ENCODE measurements at regions not wholly inside any gene's neighbourhood (a gene's known extent, or its start where the extent isn't known, plus 50 kb on each side); places are given as distances from the start of the nearest gene placed in this dataset.
A peak's percentile ranks its signal among the peaks of the same experiment; 100 is the strongest.

DNA sequence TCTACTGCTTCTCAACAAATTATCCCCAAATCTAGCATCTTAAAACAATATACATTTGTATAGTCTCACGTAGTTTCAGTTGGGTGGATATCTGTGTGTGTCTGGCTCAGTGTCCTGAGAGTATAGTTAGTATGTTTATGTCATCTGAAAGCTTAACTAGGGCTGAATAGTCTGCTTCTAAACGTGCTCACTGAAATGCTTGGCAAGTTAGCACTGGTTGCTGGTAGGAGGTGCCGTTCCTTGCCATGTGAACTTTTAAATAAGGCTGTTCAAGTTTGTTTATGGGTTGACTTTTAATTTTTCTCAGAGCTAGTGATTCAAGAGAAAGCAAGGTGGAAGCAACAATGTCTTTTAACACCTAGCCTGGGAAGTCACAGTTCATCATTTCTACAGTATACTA lies 1673.6 kb downstream of the PCDH7 start:
- no peak for DNase-seq (ENCODE audit: low spot score)

DNA sequence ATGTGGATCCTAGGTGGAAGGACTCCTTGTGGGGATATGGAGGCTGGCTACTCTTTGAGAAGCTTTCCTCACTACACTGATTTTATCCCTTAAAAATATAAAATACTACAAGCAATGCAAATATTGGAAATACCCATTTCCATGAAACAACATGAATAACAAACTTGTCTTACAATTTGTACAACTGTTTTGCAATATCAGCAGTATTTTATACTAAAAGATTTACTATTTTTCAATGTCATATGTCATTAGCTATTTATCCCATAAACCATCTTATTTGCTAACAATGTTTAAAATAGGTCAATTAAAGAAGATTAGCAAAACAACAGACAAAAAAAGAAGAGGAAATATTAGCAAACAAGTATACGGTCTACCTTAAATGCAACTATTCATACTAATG lies 1674.1 kb downstream of the PCDH7 start:
- DNase-seq (ENCODE audit: low spot score), result no peak

GRCh38 chr4:32396507-32397070 lies 1676.4 kb downstream of the PCDH7 start:
- DNase-seq (ENCODE audit: low spot score), result no peak

GRCh38 chr4:32400870-32401269 lies 1680.7 kb downstream of the PCDH7 start:
- DNase-seq (ENCODE audit: low spot score), result no peak

DNA sequence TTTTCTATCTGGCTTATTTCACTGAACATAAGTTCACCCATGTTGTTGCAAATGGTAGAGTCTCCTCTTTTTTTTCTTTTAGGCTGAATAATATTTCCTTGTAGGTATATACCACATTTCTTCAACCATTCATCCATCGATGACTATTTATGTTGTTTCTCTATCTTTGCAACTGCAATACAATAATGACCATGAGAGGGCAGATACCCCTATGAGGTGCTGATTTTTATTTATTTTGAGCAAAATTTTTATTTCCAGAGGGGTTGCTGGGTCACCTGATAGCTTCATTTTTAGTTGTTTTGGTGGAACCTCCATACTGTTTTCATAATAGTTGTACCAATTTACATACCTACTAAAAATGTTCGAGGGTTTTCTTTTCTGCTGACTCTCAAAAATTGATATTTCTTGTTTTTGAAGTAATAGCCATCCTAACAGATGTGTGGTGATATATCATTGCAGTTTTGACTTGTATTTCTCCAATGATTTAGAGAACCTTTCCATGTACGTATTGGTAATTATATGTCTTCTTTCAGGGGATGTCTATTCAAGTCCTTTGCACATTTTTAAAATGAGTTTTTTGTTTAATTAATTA lies 1697.0 kb downstream of the PCDH7 start:
- no peak for DNase-seq (ENCODE audit: low spot score)

GRCh38 chr4:32423267-32423666 lies 1703.1 kb downstream of the PCDH7 start:
- DNase-seq (ENCODE audit: low spot score), result no peak

- no peak for DNase-seq (ENCODE audit: low spot score)
Measured at GRCh38 chr4:32425243-32425642, 1705.1 kb downstream of the PCDH7 start.

DNA sequence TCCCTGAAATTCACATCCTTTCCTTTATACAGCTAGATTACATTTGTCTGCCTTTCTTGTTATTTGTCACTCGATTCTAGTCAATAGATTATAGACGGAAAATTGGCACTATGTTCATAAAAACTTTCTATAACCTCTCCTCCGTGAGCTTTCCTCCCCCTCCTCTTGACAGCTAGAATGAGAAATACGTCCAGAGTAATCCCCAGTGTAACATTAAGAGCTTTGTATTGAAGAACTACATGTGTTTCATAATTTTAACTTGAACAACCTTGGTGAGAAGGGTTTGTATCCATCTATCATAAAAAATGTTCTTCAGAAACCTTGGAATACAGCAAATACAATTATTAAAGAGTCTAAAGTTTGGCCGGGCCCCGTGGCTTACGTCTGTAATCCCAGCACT lies 1707.4 kb downstream of the PCDH7 start:
- DNase-seq (ENCODE audit: low spot score), result no peak

DNA sequence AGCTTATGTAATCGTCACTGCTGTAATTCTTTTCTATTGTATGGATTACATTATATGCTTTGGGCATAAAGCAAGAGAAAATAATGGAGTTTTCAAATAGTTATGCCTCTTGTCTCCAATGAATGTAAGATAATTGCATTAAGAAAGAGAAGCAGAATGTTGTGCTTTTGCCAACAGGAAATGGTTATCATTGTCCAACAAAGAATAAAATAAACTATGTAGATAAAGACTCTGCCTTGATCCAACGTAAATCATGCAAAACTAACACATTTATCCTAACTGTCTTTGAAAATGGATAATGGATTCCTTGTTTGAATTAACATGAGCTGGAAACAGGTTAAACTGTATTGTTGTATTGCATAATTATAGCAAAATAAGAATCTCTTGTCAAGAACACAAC lies 1709.0 kb downstream of the PCDH7 start:
- DNase-seq (ENCODE audit: low spot score), result no peak

GRCh38 chr4:32435308-32435707 lies 1715.1 kb downstream of the PCDH7 start:
- DNase-seq (ENCODE audit: low spot score), result no peak

GRCh38 chr4:32436816-32437215 lies 1716.6 kb downstream of the PCDH7 start:
- DNase-seq (ENCODE audit: low spot score), result no peak

DNA sequence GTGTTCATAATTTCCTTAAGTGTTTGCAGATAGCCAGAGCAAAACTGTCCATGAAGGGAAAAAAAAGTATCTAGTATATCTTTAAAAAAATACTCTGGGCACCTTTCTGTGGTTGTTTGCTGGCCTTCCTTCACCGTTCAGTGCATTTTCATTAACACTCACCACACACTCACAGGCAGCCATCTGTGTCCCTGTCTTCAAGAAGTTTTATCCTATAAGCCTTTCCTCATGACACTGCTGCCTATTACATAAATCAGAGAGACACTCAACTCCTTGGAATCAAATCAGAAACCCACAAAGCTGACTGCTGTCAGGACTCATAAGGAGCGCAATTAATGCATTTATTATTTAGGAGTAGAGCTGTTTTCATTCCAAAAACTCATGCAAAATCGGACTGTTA lies 1720.2 kb downstream of the PCDH7 start:
- no peak for DNase-seq (ENCODE audit: low spot score)

- DNase-seq (ENCODE audit: low spot score), result no peak
Measured at GRCh38 chr4:32454482-32454881, 1734.3 kb downstream of the PCDH7 start.

DNA sequence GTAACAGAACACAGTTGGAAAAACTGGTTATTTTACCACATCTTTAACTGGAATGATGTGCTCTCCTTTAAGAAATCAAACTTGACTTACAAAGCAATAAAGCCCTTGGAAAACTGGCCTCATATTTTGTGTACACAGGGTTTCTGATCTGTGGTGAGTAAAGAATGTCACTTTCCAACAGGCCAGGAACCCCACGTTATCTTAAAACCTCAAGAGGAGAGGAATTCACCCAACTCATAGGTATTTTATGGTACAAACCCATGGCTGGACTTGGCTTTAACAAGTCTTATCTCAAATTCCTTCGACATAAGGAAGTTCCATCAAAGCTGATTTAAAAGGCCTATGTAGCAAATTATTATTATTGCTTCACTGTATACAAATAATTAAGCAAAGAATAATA lies 1735.1 kb downstream of the PCDH7 start:
- no peak for DNase-seq (ENCODE audit: low spot score)

DNA sequence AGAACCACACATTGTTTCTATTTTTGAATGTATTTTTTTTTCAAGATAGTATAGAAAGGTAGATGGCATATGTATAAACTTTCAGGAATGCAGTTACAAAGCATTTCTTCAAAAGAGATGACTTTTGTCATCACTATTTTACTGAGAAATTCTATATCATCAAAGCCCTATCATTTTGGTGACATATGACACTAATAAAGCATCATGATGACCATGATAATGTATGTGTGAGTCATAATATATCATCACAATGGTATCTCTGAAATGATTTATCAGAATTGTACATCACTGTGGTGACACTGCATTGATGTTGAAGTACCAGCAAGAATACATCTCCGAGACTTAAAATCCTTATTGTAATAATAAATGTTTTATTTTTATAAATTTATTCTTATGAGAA lies 1740.8 kb downstream of the PCDH7 start:
- DNase-seq (ENCODE audit: low spot score), result no peak

GRCh38 chr4:32462944-32463343 lies 1742.8 kb downstream of the PCDH7 start:
- peak; percentile 48 for DNase-seq (ENCODE audit: low spot score)

- no peak for DNase-seq (ENCODE audit: low spot score)
Measured at GRCh38 chr4:32470087-32470585, 1750.0 kb downstream of the PCDH7 start.

DNA sequence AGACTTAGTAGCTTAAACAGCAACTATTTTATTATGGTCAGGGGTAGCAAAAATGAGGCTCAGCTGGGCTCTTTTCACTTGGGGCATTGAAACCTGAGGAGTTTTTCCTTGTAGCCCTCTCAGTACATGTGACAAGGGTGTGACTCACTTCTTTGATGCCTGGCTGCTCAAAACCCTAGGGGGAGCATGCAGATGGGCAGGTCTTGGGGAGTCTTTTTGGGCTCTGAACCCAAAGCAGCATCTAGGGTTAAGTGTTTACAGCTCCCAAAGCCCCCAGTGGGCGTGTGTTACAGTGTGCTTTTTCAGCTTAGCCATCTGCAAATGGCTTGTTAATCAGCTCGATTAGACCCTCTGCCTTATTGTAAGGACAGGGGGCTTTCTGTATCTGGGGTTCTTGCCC lies 1752.7 kb downstream of the PCDH7 start:
- DNase-seq (ENCODE audit: low spot score), result no peak

DNA sequence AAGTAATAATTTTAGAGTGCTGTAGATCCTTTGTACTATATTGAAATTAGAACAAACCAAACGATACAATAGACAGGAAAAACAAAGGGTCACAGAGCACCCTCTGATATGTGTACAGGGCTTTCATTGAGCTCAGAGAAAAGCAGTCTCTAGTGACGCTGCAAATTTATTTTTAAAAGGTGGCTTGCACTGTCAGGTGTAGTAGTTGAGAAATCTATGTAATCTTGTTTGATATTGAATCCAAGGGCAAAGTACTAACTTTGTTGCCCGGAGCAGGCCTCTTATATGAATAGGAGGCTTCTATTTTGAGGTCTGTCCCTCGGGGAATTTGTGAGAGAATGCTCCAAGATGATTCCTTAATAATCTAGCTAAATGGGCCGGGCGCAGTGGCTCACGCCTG lies 1755.5 kb downstream of the PCDH7 start:
- DNase-seq (ENCODE audit: low spot score), result no peak

GRCh38 chr4:32477518-32477917 lies 1757.3 kb downstream of the PCDH7 start:
- DNase-seq (ENCODE audit: low spot score), result no peak

DNA sequence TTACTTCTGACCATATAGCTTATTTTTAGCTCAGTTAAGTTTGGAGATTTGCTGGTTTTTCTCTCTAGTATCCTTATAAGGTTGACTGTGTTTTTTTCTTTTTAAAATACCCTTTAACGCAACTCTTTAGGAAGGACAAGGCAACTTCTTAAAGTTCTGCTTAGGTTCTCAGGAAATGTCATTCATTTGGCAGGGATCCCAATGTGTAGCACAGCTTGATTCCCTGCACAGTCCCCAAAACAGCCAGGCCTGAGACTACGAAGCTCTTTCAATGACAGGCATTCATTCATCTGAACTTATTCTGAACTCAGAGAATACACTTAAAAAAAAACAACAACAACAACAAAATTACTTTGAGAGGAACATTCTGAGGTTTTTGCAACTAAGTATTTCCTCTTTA lies 1765.8 kb downstream of the PCDH7 start:
- DNase-seq (ENCODE audit: low spot score), result no peak

DNA sequence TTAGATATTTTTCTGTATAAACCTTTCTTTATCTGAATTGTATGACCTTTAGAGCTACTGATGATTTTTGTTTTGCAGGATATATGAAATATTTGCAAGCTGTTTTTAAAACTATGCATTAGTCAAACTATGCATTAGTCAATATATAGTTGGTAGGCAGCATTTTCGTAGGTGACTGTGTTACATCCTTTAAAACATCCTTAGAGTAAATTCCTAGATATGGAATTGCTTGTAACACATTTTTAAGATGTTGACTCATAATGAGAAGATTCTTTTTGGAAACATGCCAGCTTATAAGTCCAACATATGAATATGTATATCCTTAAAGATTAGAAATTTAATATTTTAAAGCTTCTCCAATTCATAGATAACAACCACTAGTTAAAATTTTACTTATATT lies 1768.5 kb downstream of the PCDH7 start:
- DNase-seq (ENCODE audit: low spot score), result no peak

- DNase-seq (ENCODE audit: low spot score), result no peak
Measured at GRCh38 chr4:32499171-32499570, 1779.0 kb downstream of the PCDH7 start.

- DNase-seq (ENCODE audit: low spot score), result no peak
Measured at GRCh38 chr4:32503241-32503640, 1783.1 kb downstream of the PCDH7 start.
